HG03066 (cell line): ENCODE measurements at regions not wholly inside any gene's neighbourhood (a gene's known extent, or its start where the extent isn't known, plus 50 kb on each side); places are given as distances from the start of the nearest gene placed in this dataset.

Experiments
- ATAC-seq: cut with Tn5 transposase; IDR thresholded peaks from one replicate; pipeline ENCODE4 v1.9.1; 2021; ENCODE audit warnings: low read depth; ENCODE audit not compliant: unreplicated experiment

DNA sequence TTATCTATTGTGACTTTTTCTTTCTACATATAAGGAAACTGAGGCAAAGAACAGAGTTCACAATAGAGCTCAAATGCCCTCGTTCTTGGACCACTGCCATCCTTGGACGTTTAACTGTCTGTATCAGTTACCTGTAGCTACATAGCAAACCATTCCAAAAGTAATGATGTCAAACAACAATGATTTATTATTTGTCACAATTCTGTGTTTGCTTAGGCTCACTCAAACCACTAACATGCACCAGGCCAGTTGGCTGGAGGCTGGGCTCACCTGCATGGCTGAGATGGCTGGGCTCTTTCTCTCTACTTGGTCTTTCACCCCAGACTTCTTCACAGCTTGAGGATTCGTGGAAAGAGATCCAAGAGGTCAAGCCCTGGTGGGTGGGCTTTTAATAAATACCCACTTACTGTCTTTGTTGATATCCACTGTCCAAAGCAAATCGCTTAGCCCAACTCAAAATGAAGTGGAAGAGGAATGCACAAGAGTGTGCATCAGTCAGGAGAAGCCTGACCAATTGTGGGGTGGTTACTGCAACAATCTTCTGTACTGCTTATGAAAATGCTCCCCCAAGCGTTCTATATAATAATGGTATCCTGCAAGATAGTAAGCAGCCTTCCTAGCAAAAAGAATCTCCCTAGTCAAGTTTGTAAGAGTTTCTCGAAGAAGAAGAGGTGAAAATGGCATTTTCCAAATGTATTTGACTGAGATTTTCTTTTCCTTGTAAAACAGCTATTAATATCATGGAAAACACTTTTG is 163.5 kb upstream of the NT5C1B start:
- ATAC-seq, result no peak

DNA sequence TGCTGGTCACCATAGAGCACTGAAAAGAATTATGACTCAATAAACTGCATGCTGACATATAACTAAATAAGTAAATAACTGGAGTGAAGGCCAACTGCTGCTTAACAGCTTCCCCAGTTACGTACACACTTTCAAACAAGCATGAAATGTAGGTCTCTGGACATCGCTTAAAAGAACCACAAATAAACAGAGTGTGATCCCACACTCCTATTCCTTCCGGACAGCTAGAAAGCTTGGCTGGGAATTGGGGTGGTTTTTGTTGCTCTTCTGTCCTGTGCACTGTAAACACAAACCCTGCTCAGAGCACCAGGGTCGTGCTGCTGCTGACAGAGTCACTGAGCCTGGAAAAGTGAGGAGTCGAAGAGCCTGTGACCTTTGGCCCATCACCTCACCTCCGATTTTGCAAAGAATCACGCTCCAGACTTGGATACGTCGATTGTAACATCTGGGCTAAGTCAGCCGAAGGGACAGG is 162.7 kb upstream of the NT5C1B start:
- ATAC-seq, result no peak

DNA sequence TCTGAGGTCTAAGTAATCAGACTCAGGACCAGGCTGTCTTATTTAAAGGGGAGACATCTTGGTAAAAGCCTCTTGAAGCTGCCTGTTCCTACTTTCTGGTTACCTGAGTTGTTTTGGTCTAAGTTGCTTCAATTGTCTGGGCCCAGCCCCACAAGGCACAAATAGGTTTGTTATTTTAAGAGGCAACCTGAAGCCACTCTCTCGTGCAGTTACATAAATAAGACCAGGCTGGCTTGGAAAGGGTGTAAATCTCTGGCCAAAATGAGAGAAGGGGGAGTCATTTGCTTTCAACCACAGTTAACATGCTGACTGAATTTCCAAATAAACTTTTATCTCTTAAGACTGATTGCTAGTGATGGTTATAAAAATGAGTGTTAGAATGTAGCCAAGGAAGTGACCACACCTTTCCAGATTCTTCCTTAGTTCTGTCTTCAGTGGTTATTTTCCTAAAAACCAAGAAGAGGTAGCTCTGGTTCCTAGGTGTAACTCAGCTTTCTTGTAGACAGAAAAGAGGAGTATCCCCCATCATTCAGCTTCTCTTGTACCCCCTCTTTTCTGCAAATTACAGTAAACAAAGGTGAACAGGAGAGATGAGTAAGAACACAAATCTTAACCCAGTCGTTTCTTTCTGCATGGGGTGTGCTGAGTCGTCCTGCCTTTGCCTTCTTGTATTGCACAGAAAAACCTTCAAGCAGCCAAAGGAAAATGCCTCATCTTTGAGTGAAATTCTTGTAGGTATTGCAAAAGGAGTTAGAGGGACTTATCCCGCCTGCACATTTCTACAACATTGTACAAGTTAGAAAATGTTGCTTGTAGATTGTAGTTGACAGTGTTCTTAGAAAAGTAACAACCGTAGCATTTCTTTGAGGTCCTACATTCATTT is 161.5 kb upstream of the NT5C1B start:
- no peak for ATAC-seq

DNA sequence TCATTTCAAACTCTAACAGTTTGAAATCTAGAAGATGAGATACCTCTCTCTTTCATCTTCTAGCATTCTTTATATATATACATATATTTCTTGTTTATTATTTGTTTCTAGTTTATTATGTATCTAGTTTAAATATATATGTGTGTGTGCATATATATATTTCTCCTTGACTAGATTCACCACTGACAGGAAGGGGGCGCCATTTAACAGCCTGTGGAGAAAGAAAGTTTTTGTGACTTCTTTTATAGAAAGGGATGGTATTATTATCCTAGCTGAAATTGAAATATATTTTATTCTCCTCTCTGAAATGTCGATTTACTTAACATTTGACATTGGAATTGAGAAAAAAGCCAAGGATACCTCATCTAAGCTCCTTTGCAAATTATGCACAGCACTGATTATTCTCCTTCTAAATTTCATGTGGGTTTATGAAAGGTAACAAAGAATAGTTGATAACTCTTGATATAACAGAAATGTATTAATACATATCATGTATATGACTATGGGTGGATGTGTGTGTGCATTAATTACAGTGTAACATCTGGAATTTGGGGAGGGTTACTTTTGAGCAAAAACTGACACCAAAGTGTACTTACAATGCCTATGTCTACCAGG is 160.7 kb upstream of the NT5C1B start:
- ATAC-seq, result no peak

DNA sequence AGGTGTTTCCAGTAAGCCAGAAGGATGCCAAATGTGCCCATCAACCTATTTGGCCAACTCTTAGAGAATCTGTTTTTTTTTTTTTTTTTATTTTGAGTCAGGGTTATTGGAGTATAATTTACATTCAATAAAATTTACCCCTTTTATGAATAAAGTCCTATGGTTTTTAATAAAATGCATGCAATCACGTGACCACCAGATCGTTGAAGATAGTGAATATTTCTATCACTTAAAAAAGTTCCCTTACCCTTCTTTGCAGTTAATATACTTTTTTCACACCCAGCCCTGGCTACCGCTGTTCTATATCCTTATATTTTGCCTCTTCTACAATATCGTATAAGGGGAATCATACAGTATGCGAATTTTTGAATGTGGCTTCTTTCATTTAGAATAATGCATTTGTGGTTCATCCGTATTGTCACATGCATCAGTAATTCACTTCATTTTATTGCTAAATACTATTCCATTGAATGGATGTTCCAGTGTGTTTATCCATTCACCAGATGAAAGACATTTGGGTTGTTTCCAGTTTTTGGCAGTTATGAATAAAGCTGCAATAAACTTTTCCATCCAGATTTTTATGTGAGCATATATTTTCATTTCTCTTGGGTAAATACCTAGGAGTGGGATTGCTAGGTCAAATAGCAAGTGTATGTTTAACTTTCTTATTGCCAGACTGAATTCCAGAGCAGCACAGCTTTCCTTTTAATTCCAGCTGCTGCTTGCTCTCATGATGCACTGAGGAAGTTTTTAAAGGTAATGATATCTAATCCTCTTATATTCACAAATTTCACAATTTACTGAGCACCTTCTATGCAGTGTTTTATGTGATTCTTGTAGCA is 156.3 kb upstream of the NT5C1B start:
- ATAC-seq, result no peak

DNA sequence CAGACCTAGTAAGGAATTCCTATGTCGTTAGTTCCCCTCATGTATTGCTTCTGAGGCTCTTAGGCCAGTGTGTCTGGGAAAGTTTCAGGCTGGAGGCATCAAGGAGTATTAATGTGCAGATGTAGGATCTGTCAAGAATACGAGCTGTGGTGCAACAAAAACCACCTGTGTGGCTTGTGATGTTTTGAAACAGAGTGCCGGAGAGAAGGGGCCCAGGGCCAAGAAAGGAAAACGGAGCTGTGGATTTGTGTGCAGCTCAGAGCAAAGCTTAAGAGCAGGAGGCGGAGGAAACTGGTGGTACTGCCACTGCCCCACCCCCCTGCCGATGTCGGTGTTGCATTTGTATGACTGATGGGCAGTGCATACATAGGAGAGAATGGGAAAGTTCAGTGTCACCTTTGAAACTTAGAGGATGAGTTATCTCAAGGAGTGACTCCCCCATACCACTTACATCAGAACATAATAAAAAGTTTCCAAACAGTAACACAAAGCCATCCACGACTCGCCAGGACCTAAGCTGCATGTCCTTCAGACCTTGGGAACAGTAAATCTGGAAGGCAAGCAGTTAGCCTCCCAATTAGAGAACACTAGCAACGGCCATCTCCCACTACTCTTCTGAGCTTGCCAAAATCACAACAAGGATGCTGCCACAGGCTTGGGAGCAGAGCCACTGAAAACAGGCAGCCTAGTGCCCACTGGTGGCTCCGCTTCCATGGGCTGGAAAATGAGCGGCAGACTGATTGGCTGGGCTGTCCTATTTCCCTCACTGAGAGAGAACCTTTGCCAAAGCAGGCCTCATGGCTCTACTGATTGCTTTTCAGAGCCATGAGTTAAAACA is 152.7 kb upstream of the NT5C1B start:
- no peak for ATAC-seq

DNA sequence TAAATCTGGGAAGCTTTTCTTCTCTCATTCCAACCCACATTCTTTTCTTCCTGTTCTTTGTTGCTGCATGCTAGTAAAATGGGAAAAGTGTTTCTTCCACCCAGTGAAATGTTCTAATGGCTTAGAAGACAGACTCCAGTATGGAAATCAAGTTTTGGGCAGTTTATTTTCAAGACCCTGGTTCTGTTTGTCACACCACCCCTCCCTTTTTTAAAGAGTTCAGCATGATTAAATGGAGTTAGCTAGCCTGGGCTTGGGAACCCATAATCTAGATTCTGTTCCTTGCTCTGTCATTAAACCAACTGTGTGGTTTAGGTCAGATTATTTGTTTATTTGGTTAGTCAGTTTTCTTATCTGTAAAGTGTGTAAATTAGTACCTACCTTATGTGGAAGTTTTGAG is 151.8 kb upstream of the NT5C1B start:
- no peak for ATAC-seq

DNA sequence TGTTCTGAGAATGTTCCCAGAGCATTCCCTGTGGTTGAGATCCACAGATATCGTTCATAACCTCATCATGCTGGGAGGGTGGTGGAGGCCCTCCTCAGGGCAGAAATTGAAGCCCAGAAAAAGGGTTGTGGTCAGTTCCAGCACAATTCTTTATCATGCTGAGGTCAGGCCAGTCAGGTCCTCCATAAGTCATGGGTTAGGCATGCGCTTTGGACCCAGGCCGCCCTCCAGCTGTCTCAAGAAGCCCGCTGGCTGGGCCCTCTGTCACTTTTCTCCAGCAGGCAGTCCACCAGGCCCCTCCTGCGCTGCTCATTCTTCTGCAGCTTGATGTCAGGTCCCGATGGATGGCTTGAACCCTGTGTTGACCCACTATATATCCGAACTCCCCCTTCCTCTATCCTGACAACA is 151.1 kb upstream of the NT5C1B start:
- ATAC-seq, result no peak

DNA sequence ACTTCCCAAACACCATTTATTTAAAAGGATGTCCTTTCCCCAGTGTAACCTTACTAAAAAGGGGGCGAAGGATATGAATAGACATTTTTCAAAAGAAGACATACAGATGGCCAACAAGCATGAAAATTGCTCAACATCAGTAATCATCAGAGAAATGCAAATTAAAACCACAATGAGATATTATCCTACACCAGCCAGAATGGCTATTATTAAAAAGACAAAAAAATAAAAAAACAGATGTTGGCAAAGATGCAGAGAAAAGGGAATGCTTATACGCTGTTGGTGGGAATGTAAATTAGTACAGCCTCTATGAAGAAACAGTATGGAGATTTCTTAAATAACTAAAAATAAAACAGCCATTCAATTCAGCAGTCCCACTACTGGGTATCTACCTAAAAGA is 142.3 kb upstream of the NT5C1B start:
- no peak for ATAC-seq

DNA sequence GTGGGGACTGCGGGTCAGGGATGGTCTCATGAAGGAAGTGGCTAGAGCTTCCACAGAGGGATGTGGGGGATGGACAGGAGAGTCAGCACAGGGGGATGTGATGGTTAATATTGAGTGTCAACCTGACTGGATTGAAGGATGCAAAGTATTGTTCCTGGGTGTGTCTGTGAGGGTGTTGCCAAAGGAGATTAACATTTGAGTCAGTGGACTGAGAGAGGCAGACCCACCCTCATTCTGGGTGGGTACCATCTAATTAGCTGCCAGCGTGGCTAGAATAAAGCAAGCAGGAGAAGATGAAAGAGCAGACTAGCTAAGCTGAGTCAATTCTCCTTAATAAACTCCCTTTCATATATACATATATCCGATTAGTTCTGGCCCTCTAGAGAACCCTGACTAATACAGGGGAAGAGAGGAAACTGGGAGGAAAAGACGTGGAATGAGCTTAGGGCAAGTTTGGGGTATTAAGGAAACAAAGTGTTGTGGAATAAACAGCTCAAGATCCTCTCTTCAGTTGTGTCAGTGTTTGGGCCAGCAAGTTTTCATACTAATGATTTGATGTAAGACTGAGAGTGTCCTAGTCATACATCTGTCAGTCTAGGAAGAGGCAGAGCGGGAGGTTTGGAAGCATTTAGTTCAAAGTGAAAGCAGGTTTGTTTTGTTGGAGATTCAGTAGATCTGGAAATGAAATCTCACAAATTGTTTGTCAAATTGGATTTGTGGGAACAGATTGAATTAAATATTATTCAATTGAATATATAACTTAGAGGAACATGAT is 135.2 kb upstream of the NT5C1B start:
- ATAC-seq, result no peak

DNA sequence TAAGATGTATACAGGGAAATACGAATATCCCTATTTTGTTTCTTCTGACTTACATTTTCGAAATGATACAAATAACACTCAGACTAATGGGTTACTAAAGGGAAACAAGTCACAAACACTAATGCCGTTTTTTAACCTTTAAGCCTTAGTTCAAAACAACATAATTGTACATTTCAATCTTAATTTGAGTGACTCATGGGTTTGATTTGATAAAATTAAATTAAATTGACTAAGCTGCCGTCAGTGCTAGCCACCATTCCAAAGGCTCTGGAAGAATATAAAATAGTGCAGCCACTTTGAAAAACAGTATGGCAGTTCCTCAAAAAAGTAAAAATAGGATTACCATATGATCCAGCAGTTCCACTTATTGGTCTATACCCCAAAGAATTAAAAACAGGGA is 133.8 kb upstream of the NT5C1B start:
- ATAC-seq, result no peak

DNA sequence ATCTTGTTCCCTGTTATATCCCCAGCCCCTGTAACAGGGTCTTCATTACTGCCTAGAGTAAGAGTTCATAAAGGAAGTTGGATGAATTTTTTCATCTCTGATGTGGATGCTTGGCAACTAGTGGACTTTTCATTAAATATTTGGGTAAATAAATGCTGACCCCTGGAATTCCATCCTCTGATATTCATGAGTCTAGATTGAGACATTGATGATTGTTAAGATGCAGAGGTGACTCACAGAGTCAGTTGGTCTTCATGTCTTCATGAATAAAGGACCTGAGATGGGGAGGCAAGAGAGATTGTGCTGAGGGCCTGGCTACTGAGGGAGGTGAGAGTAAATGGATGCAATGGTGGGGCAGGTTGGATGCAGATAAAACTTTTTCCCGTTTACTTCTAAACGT is 132.7 kb upstream of the NT5C1B start:
- ATAC-seq, result no peak

DNA sequence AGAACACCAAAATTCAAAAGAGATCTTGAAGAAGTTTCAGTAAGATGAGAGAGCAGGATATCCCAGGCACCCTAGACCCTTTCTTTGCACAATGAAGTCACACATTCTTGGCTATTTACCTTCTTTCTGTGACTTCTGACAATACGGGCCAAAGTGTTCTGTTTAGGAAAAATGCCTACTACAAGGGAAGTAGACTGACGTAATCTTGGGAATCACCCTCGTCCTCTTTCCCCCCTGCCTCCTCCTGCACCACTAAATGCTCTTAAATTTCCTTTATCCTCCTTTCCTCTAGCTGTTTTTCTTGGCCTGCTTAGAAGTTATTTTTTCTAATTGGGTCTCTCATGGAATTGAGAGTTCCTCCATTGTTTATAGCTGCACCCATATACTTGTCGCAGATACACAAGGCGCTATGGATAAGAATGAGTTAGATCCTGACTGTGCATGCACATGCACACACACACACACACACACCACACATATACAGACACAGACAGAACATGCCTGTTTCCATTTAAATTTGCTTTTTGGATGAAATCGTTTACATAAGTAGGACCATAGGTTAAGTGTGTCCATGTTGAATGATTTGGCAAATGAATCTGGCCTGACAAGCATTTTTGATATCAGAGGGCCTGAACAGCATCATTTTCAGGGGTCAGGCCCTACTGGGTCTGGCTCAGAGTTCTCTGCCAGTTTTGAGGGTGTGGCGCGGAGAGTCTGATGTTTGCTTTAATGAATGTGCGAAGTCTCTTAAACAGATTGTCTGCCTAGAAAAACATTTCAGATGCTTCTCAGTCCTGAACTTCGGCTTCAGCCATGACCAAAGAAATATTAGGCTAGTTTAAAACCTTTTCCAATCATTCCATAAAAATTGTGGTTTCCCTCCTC is 131.9 kb upstream of the NT5C1B start:
- no peak for ATAC-seq

DNA sequence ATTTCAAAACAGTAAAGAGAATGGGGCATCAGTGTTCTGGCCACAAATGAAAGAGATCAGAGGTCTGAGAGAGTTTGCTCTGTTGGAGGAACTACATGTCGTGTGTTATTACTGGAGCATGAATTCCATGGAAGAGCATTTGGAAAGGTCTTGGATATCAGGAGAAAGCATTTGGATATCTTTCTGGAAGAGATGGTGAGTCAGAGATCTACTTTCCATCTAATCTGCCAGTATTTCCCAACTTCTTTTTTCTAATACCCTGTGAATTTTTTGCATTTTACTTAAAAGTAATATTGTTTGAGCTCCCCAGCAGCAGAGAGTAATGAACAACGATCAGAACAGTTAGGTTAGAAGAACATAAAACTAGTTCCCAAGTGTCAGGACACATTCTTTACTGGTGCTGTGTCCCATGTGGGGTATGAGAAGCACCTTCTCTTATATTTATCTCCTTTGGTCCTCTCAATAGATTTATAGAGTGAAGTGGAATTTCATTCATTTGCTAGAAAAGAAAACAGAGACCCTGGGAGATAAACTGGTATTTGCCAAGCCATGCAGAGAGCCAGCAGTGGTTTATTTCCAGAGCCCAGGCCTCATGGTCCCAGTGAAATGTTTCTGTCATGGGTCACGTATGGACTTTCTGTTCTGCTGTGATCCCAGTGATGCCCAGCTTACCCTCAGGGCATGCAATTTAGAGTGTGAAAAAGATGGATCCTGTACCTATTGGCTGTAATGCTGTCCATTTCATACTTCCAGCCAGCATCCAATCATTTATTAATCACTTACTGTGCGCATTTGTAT is 130.8 kb upstream of the NT5C1B start:
- ATAC-seq, result no peak

DNA sequence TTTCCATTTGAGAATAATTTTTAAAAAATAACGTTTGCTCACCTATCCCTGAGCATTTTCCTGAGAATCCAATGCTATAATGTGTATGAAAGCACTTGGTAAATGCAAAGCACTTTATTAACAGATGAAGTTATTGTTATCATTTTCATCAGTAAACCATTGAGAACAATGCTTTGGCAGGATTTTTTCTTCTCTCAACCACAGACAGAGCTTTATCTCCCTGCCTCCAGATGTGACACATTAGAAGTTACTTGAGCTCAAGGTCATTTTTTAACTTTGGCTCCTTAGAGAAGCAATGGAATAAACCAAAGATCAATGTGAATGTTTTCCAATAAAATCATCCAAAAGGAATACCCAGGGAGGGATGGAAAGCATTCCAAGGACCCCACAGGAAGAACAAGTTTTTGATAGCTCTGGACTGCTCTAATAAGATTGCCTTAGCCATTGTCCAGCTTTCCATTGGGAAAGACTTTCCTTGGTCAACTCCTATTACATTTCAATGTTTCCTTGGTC is 118.9 kb upstream of the NT5C1B start:
- no peak for ATAC-seq

DNA sequence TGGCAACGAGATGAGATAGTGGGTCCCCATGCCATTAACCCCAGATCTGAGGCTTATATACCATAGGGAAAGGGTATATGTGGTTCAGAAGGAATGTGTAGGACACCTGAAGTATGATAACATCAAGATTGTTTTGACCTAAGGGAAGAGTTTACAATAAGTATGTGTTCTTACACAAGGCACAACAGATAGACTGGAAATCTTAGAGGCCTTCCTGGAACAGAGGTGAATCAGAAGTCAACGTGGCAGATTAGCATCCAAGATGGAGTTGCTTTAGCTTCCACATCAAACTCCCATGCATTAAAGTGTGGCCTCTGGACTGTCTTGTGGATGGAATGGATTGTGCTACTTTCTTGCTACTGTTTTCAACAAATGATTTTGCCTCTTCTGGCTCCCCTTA is 116.6 kb upstream of the NT5C1B start:
- ATAC-seq, result no peak

DNA sequence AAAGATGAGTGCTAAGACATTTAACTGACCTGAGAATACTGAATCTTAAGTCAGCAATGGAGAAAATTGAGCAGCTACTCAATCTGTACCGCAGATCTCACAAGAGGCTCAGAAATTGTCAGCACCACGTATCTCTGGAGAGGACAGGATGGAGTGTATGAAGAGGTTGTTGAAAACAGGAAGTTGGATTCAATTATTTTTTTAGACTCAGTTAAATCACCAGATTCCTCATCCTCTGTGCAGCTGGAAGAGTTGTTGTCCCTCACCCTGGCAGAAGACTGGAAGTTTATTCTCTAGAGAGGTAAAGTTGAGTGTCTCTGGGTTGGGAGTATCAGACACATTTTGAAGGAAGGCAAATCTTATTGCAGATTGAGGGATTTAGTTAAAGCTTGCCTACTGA is 114.9 kb upstream of the NT5C1B start:
- ATAC-seq, result no peak
